HG02885 (cell line): ENCODE measurements at regions not wholly inside any gene's neighbourhood (a gene's known extent, or its start where the extent isn't known, plus 50 kb on each side); places are given as distances from the start of the nearest gene placed in this dataset.
"Not testable (repeated sequence)": the region's sequence is repeated elsewhere in the genome, so short reads cannot be mapped to it uniquely, and the experiment has no call there.

Source experiments
- ATAC-seq: cut with Tn5 transposase; IDR thresholded peaks from one replicate; pipeline ENCODE4 v1.9.1; 2021; ENCODE audit warnings: mild to moderate bottlenecking; ENCODE audit not compliant: unreplicated experiment, poor library complexity

DNA sequence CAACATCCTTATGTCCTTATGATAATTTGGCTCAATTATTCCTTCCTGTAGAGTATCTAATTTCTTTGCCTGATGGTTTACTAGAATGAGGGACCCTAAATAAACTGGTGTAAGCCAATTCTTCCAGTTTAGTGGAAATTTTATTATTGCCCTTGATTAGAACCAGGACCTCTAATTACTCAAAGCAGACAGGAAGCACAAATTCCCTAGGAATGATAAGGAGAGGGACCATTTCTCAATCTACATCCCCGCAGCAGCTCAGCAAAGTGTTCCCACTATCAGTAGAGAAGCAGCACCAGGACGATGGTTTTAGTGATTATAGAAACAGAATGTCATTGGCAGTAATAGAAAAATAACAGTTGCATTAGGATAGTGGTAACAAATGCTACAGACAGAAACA is 97.1 kb downstream of the PLPPR4 start:
- ATAC-seq = no peak

DNA sequence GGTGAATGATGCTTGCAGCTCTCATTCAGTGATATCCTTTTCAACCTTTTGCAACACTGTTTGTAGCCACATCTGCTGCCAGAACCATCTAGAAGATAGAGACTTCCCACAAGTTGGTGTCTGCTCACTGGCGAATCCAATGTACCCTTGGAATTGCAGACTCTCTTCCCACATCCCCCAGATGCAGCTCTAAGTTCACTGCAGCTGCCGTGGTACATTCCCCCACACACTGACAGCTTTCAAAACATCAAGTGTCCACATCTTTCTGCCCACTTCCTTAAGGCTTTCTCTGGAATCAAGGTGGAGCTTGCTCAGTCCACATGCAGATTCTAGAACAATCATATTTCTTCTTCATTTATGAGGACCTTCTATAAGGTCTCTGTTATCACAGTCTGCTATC is 99.2 kb downstream of the PLPPR4 start:
- ATAC-seq = no peak

DNA sequence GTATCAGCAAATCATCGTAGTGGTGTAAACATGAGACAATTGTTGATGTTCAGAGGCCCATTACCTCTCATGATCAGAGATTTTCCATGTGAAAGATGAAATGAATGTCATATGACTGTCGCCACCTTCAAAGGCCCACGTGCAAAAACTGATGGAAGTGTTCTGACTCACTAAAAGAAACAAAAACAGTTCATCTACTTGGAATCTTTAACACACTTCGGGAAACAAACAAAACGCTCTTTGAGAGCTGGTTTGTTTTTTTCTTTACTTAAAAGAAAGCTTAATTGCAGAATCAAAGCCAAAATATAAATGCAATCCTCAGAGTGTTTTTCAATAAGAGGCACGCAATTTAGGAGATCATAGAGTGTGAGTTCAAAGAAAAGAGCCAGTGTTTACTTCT is 100.8 kb downstream of the PLPPR4 start:
- no peak for ATAC-seq

DNA sequence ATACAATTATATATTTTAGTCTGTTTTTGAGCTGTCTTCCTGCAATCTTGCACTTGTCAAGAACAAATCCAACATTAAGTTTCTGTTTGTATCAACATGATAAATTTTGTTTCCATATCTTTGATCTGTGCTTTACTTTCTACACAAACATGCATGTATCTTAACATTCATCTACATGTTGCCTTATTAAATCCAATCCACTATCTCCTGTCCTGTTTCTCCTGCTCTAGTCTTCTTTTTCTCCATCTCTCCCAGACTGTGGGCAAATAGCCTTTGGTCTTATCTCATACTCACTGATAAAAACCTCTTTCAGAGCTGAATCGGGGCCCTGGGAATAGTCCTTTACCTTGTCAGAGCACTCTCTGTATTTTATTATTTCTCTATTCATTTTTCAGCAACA is 101.3 kb downstream of the PLPPR4 start:
- ATAC-seq = no peak

DNA sequence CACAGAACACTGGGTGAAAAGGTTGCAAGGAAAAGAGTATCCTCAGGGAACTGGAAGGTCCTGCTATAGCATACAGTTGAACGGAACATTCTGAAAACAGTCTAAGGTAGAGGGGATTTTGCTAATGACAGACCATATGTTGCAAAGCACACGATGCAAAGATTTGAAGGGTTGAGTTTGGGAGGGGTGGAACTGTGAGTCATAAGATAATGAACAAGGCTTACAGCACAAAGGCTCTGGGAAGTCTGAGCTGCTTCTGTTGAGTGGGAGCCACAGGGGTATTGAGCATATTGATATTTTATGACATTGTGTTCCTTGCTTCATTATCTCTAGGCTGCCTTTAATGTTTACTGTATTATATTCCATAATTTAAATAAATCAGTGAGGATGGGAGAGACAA is 104.9 kb downstream of the PLPPR4 start:
- no peak for ATAC-seq

DNA sequence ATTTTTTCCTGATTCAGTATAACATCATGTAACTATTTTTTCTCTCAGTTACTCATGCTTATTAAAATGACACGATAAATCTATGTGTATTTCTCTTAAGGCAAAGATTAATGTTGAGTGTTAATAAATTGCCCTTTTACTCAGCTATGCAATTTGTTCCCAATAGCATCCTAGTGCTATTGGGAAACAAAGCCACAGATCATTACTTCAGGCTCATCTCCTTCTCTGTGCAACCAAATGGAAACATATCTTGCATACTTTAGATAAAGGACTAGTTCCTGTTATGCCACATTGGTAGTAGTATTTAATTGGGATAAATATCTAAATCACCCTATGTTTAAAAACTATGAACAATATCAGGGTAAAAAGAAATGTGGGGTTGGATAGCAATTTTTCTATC is 106.2 kb downstream of the PLPPR4 start:
- ATAC-seq = no peak

DNA sequence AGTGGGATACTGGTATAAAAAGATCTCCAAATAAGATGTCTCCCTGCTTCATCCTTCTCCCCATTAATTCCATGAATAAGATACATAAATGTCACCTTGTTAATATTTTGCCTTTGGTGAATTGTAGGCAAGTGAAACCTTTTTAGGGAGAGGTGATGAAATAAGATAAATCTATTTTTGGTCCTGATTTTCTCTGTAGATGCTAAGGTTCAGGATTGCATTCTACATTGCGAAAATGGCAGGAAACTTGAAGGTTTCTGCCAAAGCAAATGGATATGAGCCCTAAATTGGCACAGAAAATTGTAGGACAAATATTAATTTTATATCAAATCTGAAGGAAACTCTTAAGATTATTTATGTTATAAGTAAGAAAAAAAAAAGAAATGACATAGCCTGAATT is 107.1 kb downstream of the PLPPR4 start:
- ATAC-seq = no peak

DNA sequence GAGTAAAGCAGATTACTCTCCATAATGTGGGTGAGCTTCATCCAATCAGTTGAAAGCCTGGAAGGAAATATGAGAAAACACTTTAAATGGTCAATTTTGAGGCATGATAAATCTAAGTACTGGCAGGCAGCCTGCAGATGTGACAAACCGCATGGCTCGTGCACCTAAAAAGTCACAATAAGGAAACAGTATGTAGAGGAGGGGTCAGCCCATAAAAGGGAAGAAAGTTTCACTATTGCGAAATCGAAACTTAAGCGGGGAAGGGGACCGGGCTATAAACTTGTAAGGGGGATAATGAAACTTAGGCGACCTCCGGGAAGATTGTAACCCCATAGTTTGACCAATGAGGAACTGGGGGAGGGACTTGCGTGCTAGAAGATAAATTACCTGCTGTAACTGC is 109.8 kb downstream of the PLPPR4 start:
- no peak for ATAC-seq

DNA sequence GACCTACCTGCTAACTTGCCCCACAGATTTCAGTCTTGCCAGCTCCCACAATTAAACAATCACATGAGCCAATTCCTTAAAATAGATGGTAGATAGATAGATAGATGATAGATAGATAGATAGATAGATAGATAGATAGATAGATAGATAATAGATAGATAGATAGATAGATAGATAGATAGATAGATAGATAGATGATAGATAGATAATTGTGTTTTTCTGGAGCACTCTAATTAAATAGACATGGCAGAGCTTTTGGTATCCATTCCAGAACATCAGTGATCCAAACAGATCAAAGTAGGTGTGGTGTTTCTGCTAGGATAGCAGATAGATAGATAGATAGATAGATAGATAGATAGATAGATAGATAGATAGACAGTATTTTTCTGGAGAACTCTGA is 110.4 kb downstream of the PLPPR4 start:
- ATAC-seq = not testable (repeated sequence)

DNA sequence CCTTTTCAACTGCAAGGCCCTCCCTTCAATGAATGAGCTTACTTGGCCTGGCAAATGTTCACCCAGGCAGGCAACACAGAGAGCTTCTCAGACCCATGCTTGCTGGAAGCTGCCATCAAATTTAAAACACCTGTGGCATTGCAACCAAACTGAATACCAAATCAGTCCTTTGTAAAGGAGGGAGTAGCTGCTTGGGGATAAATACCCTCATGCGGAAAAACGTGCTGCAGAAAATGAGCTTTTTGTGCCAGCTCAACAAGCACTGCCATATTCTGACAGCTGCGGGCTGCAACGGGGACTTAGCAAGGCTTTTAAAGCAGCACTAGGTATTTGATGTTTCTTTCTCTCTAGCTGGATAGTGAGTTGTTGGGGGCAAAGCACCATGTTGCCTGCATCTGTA is 119.7 kb downstream of the PLPPR4 start:
- no peak for ATAC-seq

DNA sequence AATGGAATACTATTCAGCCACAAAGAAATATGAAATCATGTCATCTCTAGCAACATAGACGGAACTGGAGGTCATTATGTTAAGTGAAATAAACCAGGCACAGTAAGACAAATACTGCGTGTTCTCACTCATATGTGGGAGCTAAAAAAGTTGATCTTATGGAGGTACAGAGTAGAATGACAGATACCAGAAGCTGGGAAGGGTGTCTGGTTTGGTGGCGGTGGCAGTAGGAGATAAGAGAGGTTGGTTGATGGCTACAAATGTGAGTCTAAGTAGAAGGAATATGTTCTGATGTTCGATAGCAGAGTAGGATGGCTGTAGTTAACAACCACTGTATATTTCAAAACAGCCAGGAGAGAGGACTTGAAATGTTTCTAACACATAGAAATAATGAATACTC is 121.6 kb downstream of the PLPPR4 start:
- no peak for ATAC-seq

DNA sequence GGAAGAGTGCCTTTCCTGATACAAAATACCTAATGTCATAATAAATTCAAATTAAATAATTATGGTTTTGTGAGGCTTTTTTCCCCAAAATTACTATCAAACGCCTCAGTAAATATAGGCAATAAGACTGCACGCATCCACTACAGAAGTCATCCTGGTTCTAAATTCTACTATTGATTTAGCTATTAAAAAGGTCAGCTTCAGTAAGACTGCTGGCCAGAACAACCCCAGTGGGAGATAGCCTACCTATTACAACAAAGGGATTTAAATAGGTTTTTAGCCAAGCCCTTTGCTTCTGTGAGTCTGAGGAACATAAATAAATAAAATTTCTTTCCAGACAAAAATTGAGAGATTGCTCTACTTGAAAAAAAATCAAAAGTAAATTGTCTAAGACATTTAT is 132.1 kb downstream of the PLPPR4 start:
- ATAC-seq = no peak

DNA sequence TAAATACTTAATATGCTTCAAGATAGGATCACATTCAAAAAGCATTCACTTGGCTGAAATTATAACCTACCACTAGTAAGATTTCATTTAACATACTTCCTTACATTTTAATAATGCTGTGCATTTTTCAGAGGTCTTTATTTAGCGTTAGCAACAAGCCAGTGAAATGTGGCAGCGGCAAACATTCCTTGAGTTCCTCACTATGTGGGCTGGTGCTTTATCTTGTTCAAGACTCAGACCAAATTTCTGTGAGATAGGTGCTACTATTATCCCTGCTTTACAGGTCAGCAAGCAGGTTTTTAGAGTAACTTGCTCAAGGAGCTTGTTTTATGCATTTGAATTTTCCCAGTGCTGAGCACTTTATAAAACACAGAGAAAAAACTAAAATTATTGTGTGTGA is 132.7 kb downstream of the PLPPR4 start:
- no peak for ATAC-seq

DNA sequence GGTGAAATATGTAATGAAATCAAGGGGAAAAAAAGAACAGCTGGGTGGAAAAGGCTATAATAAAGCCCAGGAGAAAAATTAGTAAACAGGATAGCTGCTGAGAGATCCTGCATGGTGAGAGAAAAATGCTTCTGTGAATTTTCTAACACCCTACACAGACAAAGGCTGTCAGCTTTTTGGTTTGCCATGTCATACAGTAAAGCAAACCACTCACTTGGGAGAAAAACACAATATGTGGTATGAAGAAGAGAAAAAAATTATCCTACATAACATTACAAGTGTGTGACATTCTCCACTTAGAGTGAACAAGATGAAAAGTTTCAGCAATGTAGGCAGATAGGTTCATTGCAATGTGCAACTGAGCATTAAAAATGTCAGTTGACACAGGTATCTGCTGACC is 133.6 kb downstream of the PLPPR4 start:
- no peak for ATAC-seq

DNA sequence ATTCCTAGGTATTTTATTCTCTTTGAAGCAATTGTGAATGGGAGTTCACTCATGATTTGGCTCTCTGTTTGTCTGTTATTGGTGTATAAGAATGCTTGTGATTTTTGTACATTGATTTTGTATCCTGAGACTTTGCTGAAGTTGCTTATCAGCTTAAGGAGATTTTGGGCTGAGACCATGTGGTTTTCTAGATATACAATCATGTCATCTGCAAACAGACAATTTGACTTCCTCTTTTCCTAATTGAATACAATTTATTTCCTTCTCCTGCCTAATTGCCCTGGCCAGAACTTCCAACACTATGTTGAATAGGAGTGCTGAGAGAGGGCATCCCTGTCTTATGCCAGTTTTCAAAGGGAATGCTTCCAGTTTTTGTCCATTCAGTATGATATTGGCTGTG is 137.3 kb downstream of the PLPPR4 start:
- ATAC-seq = not testable (repeated sequence)

DNA sequence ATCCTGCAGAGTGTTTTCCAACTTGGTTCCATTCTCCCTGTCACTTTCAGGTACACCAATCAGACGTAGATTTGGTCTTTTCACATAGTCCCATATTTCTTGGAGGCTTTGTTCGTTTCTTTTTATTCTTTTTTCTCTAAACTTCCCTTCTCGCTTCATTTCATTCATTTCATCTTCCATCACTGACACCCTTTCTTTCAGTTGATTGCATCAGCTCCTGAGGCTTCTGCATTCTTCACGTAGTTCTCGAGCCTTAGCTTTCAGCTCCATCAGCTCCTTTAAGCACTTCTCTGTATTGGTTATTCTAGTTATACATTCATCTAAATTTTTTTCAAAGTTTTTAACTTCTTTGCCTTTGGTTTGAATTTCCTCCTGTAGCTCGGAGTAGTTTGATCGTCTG is 140.1 kb downstream of the PLPPR4 start:
- not testable (repeated sequence) for ATAC-seq

DNA sequence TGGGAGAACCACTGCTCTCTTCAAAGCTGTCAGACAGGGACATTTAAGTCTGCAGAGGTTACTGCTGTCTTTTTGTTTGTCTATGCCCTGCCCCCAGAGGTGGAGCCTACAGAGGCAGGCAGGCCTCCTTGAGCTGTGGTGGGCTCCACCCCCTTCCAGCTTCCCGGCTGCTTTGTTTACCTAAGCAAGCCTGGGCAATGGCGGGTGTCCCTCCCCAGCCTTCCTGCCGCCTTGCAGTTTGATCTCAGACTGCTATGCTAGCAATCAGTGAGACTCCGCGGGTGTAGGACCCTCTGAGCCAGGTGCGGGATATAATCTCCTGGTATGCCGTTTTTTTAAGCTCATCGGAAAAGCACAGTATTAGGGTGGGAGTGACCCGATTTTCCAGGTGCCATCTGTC is 141.0 kb downstream of the PLPPR4 start:
- ATAC-seq = not testable (repeated sequence)

DNA sequence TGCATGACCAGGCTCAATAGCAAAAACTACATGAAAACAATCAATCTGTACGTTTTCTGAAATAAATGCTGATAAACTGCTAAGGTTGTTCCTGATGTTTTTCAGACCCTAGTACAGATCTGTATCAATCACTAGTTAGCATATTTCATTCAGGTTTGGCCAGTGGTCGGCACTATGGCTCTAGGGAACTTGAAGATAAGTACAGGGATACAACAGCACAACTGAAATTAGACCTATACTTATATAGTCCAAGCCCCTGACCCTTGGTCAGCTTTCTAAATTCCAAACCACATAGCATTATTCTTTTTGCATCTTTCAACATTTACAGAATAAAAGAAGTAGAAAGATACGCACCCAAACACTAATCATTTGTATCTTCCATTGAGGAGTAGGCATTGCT is 142.7 kb downstream of the PLPPR4 start:
- no peak for ATAC-seq

DNA sequence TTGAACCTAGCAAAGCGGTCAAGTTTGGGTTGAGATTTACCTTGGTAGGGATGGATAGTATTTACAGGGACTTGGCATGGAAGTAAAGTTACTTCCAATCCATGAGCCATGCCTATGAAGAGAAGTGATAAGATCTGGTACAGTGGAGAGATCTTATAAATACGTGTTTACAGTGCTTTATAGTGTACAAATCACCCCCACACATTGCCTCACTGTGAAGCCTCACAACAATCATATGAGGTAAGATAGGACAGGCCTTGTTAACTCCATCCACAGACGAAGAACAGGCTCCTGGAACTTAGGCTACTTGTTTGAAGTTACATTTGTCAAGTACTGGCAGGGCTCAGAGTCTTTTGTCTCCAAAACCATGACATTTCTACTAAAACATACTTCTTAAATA is 159.8 kb downstream of the PLPPR4 start:
- ATAC-seq = no peak

DNA sequence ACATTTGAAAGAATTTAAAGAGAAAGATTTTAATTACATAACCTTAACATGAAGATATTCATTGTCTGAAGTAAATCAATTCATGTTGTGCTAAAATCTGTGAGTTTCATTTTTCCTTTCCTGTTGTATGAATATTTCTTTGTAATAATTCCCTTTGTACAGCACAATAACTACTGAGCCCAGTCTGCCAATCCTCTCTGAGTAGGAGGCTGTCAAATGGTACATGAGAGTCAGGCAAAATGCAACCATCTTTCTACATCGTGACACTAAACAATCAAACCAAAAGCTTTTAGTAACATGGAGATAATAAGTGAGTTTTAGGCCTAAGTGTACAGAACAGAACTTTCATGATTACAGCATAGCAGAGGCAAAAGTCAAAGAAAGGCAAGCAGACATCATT is 165.5 kb downstream of the PLPPR4 start:
- ATAC-seq = no peak

DNA sequence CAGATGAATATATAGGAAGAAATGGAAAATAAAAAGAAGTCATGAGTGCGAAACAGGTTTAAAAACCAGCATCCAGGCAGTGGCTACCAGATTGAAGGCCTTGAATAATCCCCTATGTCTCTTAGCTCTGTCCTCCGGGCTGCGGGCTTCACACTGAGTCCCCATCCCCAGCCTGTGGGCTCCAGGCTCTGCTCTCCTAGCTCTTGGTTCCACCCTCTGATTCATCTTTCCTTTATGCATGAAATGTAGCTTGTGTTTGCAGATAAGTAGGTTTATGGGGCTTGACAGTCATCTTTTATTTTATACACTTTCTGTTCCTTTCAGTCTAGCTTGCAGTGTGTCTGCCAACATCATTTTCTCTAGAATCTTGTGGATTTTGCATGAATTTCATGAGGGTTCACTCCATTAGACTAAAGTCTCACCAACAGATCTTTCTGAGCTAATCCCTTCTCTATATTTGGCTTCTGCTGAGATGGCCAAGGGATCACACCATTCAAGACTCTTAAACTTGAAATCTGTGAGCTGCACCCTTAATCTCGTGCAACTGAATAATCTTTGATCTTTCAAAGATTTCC is 174.5 kb downstream of the PLPPR4 start:
- ATAC-seq = no peak

DNA sequence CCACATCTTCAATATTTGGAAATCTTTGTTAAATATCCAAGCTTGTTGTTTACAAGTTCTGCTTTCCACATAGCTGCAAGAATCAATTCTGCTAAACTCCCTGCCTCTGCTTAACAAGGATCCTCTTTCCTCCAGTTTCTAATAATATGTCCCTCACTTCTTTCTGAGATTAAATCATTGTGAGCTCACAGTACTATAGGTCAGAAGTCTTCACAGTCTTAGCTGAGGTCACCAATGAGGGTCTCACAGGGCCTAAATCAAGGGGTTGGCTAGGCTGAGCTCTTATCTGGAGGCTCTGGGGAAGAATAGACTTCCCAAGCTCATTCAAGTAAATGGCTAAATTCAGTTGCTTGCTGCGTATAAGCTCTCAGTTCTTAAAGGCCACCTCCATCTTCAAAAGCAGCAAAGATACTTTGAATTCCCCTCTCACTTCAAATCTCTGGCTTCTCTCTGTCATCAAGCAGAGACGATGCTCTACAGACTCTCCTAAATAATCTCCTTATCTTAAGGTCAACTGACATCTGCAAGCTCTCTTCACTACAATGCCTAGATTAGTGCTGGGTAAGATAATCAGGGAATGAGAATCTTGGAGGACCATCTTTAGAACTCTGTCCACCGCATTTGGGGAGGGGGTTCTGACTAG is 175.3 kb downstream of the PLPPR4 start:
- ATAC-seq = no peak
